DMS53 (cell line): ENCODE measurements at regions not wholly inside any gene's neighbourhood (a gene's known extent, or its start where the extent isn't known, plus 50 kb on each side); places are given as distances from the start of the nearest gene placed in this dataset.
"Not testable (repeated sequence)": the region's sequence is repeated elsewhere in the genome, so short reads cannot be mapped to it uniquely, and the experiment has no call there.

Experiments used
- DNase-seq: peaks from one replicate; lab custom pipeline; 2025; lab: John Stamatoyannopoulos, UW

GRCh38 chr22:26769663-26770062 is 112.3 kb downstream of the MIAT start:
- no peak for DNase-seq

- DNase-seq, result no peak
These were observed 113.2 kb downstream of the MIAT start for GRCh38 chr22:26770624-26771023.

GRCh38 chr22:26773054-26773453 is 115.7 kb downstream of the MIAT start:
- not testable (repeated sequence) for DNase-seq

GRCh38 chr22:26775394-26775793 is 118.0 kb downstream of the MIAT start:
- no peak for DNase-seq

- DNase-seq, result no peak
These were observed 119.9 kb downstream of the MIAT start for GRCh38 chr22:26777156-26777801.

GRCh38 chr22:26778372-26778771 is 121.0 kb downstream of the MIAT start:
- no peak for DNase-seq

DNA sequence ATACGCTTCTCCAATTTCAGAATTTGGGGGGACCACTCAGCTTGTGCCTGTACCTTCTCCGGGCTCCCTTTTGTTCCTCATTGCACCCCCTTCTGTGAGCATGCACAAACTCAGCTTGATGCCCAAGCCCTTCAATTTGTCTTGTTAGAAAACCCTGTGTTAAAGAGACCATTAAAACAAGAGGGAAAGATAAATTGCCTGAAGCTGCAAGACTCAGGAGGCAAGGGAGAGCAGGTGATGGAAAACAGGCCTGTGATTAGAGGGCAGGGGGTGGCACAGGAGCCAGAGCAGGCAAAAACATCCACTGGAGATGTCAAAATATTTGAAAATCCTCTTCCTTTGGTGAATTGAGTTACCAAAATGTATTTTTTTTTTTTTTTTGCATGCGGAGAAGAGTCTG is 121.7 kb downstream of the MIAT start:
- DNase-seq, result no peak

DNA sequence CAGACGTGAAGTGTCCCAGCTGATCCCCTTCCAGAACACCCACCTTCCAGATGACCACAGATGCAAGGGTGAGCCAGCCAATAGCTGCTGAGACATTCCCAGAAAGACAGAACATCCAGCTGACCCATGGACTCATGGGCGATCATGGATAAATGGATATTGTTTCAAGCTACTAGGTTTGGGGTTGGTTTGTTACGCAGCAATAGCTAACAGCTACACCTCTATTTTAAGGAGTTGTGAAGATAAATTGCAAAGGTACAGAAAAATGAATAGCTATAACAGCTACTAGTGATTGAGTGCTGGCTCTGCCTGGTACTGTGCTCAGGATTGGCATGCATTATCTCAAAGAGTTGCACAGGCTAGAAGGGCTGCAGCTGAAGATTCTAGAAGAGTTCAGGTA is 122.5 kb downstream of the MIAT start:
- no peak for DNase-seq

DNA sequence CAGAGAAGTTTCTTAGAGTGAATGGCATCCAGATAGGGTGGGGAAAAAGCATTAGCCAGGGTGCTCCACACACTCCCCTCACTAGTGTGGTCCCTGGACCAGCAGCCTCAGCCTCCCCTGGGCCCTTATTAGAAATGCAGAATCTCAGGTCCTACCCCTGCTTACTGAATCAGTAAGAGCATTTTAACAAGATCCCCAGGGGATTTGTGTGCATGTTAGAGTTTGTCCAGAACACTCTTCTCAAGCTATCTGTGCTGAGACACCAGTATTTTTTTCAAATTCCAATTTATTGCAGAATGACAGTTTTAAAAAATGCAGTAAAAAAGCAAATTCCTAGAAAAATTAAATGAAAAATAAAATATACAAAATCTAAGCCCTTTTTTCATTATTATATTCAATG is 123.1 kb downstream of the MIAT start:
- DNase-seq, result no peak

DNA sequence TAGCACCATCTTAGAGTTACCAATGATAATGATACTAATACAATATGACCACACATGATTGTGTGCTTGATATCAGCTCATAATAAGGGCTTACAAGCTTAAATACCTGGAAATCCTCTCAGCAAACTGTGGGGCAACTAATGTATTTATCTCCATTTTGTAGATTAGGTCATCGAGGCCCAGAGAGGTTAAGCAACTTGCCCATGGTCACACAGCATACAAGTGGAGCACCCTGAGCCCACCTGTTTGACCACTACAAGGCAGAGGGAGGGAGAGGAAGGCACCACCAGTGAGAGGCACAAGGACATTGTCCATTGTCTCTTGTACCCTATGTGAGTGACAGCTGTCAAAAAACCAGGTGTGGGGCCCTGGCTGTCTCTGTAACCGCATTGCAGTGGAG is 123.7 kb downstream of the MIAT start:
- no peak for DNase-seq

DNA sequence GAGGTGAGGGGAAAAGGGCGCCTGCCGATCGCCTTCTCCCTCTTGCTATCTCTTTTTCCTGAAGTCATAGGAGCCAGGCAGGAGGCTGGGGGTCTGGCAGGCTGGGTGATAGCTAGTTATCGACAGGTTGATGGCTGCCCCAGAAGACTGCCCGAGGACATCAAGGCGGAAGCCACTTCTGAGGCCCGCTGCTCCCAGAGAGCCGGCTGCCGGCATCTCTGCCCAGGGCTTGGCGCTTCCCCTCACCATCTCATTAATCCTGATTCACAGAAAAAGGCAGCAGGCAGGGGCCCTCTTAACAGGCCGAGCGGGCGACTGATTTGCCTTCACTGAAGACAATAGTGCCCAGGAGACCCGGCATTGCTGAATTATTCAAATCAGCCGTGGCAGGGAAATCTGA is 124.2 kb downstream of the MIAT start:
- no peak for DNase-seq

GRCh38 chr22:26783885-26784284 is 126.5 kb downstream of the MIAT start:
- DNase-seq, result no peak

DNA sequence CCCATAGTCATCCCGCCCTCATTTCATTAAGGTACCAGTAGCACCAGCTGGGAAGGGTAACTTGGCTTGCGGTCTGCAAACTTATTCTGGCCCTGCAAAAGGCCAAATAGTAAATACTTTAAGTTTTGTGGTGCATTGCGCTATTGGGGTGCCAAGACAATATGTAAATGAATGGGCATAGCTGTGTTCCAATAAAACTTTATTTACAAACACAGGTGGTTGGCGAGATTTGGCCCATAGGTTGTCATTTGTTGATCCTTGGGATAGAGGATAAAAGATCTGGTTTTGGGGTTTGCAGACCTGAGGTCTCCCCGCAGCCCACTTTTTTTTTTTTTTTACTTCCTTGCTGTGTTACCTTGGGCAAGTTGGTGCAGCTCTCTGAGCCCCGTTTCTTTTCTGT is 127.4 kb downstream of the MIAT start:
- no peak for DNase-seq

- DNase-seq, result no peak
These were observed 128.5 kb downstream of the MIAT start for GRCh38 chr22:26785932-26786331.

- DNase-seq, result no peak
These were observed 129.0 kb downstream of the MIAT start for GRCh38 chr22:26786398-26786797.

DNA sequence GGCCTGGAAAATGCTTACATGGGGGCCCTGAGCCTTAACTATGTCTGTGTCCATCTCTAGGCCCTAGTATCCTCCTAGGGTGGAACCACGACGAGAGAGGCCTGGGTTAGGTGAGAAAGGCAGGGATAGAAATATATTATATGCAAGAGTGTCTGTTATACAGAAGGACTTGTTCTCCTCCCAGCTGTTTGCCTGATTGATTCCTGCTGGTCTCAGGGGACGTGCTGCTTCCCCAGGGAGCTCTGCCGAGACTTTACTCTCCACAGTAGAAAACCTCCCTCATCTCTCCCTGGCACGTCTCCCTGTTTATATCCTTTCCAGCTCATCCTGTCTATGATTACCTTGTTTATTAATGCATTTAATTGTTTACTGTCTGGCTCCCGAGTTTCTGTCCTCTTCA is 132.6 kb downstream of the MIAT start:
- no peak for DNase-seq

DNA sequence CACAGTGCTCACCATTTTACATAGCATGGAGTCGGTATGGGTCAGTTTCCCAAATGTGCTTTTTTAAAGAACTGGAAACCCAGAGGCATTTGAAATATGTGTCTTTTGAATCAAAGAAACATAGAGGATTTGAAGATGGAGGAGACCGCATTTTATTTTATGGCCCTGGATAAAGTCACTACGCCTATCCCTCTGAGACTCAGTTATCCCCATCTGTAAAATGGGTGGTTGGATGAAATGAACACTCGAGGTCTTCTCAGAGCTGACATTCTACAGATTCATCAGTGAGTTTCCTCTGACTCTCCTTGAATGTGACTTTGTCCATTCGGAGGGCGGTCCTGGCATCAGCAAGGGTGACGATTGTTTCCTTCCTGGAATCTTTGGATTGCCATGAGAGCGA is 135.1 kb downstream of the MIAT start:
- no peak for DNase-seq

- no peak for DNase-seq
These were observed 139.4 kb downstream of the MIAT start for GRCh38 chr22:26796785-26797184.

- peak; percentile 4 for DNase-seq
These were observed 140.5 kb downstream of the MIAT start for GRCh38 chr22:26797910-26798309.

GRCh38 chr22:26798462-26799065 is 141.2 kb downstream of the MIAT start:
- DNase-seq, result no peak

- no peak for DNase-seq
These were observed 143.5 kb downstream of the MIAT start for GRCh38 chr22:26800858-26801257.

DNA sequence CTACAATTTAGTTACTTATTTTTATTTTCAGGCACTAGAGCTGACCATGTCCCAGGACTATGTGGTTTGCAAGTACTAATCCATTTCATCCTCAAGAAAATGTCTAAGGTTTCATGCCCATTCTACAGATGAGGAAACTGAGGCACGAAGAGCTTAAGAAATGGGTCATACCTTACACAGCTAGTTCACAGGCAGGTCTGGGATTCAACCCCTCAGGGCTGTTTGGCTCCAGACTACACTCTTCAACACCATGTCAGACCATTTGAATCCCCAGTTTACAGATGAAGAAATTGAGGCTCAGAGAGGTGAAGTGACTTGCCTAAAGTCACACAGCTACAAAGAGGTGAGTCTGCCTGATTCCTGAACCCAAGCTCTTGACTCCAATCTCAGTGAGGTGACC is 144.1 kb downstream of the MIAT start:
- DNase-seq, result no peak

GRCh38 chr22:26804315-26804714 is 146.9 kb downstream of the MIAT start:
- DNase-seq, result no peak

- no peak for DNase-seq
These were observed 147.6 kb downstream of the MIAT start for GRCh38 chr22:26804911-26805539.
